WTC11 (cell line): ENCODE measurements at regions not wholly inside any gene's neighbourhood (a gene's known extent, or its start where the extent isn't known, plus 50 kb on each side); places are given as distances from the start of the nearest gene placed in this dataset.

Experiments used
- ATAC-seq: fragments of 200-7000 bp; cut with Tn5 transposase; 2 replicates; pipeline ENCODE4 v1.10.0; 2021; ENCODE audit warnings: mild to moderate bottlenecking, moderate library complexity
- CTCF ChIA-PET: fragments of 300-600 bp; sonication (Branson Sonifier 250); formaldehyde crosslinking; loops from one replicate; lab custom pipeline; 2021; ENCODE audit warnings: antibody characterized with exemption; lab: Charles Lee
- POLR2A ChIA-PET: fragments of 350-600 bp; sonication (Branson Sonifier 250); formaldehyde crosslinking; loops from one replicate; lab custom pipeline; 2021; ENCODE audit warnings: antibody characterized with exemption; lab: Charles Lee
- DNase-seq: peaks from one replicate; pipeline ENCODE4 v3.0.0; 2021; ENCODE audit warnings: low spot score
- H3K27ac Mint-ChIP-seq: 2 replicates; pipeline ENCODE4 v1.8.0; 2021; ENCODE audit warnings: mixed read lengths
- H3K27me3 Mint-ChIP-seq: 2 replicates; pipeline ENCODE4 v1.8.0; 2021; ENCODE audit warnings: low read depth, mild to moderate bottlenecking, moderate library complexity, mixed read lengths
- H3K36me3 Mint-ChIP-seq: 2 replicates; pipeline ENCODE4 v1.8.0; 2021; ENCODE audit warnings: mixed read lengths
- H3K4me1 Mint-ChIP-seq: 2 replicates; pipeline ENCODE4 v1.8.0; 2022; ENCODE audit warnings: mixed read lengths
- H3K4me3 Mint-ChIP-seq: 2 replicates; pipeline ENCODE4 v1.8.0; 2021; ENCODE audit warnings: mild to moderate bottlenecking, moderate library complexity, mixed read lengths
- H3K9me3 Mint-ChIP-seq: 2 replicates; pipeline ENCODE4 v1.8.0; 2021; ENCODE audit warnings: mixed read lengths
- ESRRA ChIP-seq: sonication (generic); formaldehyde crosslinking; IDR thresholded peaks from 2 replicates; pipeline ENCODE4 v1.8.1; 2022; ENCODE audit warnings: mild to moderate bottlenecking, missing genetic modification reagents, borderline replicate concordance
- FOXK1 ChIP-seq: sonication (generic); formaldehyde crosslinking; IDR thresholded peaks from 2 replicates; pipeline ENCODE4 v1.8.0; 2022; ENCODE audit warnings: mild to moderate bottlenecking, moderate library complexity, missing genetic modification reagents
- FOXP4 ChIP-seq: sonication (generic); formaldehyde crosslinking; IDR thresholded peaks from 2 replicates; pipeline ENCODE4 v1.8.0; 2022; ENCODE audit warnings: mild to moderate bottlenecking, missing genetic modification reagents
- KAT7 ChIP-seq: sonication (generic); formaldehyde crosslinking; IDR thresholded peaks from 2 replicates; pipeline ENCODE4 v1.8.1; 2023; ENCODE audit warnings: missing genetic modification reagents, mild to moderate bottlenecking, borderline replicate concordance
- MAX ChIP-seq: sonication (generic); formaldehyde crosslinking; IDR thresholded peaks from 2 replicates; pipeline ENCODE4 v1.8.0; 2022; ENCODE audit warnings: mild to moderate bottlenecking, missing genetic modification reagents
- NFE2L1 ChIP-seq: sonication (generic); formaldehyde crosslinking; IDR thresholded peaks from 2 replicates; pipeline ENCODE4 v1.8.1; 2023; ENCODE audit warnings: missing genetic modification reagents
- RORB ChIP-seq: fragments of 250-450 bp; sonication (Bioruptor Pico); IDR thresholded peaks from 2 replicates; pipeline ENCODE4 v1.9.0; 2021; ENCODE audit warnings: mild to moderate bottlenecking
- SOX15 ChIP-seq: fragments of 250-450 bp; sonication (Bioruptor Pico); IDR thresholded peaks from 2 replicates; pipeline ENCODE4 v1.9.0; 2021; ENCODE audit warnings: mild to moderate bottlenecking
- SP1 ChIP-seq: sonication (generic); formaldehyde crosslinking; conservative IDR thresholded peaks from 2 replicates; pipeline ENCODE4 v1.8.1; 2022; ENCODE audit warnings: missing genetic modification reagents
- TCF7 ChIP-seq: sonication (generic); formaldehyde crosslinking; IDR thresholded peaks from 2 replicates; pipeline ENCODE4 v1.8.0; 2022; ENCODE audit warnings: mild to moderate bottlenecking, low read depth, missing genetic modification reagents, moderate library complexity
- ZBTB21 ChIP-seq: sonication (generic); formaldehyde crosslinking; IDR thresholded peaks from 2 replicates; pipeline ENCODE4 v1.8.1; 2023; ENCODE audit warnings: mild to moderate bottlenecking, missing genetic modification reagents, borderline replicate concordance
- ZNF219 ChIP-seq: sonication (generic); formaldehyde crosslinking; IDR thresholded peaks from 2 replicates; pipeline ENCODE4 v1.8.0; 2023; ENCODE audit warnings: missing genetic modification reagents, mild to moderate bottlenecking, borderline replicate concordance
- TF ChIP-seq, protein P1 (sequence below): sonication (generic); formaldehyde crosslinking; IDR thresholded peaks from 2 replicates; pipeline ENCODE4 v1.8.0; 2023; ENCODE audit warnings: mild to moderate bottlenecking, missing genetic modification reagents
- TF ChIP-seq, protein P2 (sequence below): sonication (generic); formaldehyde crosslinking; IDR thresholded peaks from 2 replicates; pipeline ENCODE4 v1.8.1; 2023; ENCODE audit warnings: mild to moderate bottlenecking, missing genetic modification reagents, moderate library complexity
- TF ChIP-seq, protein P3 (sequence below): sonication (generic); formaldehyde crosslinking; IDR thresholded peaks from 2 replicates; pipeline ENCODE4 v1.8.0; 2023; ENCODE audit warnings: missing genetic modification reagents
- TF ChIP-seq, protein P4 (sequence below): fragments of 250-450 bp; sonication (Bioruptor Pico); IDR thresholded peaks from 2 replicates; pipeline ENCODE4 v1.9.0; 2021; ENCODE audit warnings: mild to moderate bottlenecking
- TF ChIP-seq, protein P5 (sequence below): sonication (generic); formaldehyde crosslinking; IDR thresholded peaks from 2 replicates; pipeline ENCODE4 v1.8.1; 2023; ENCODE audit warnings: mild to moderate bottlenecking, missing genetic modification reagents, borderline replicate concordance

DNA sequence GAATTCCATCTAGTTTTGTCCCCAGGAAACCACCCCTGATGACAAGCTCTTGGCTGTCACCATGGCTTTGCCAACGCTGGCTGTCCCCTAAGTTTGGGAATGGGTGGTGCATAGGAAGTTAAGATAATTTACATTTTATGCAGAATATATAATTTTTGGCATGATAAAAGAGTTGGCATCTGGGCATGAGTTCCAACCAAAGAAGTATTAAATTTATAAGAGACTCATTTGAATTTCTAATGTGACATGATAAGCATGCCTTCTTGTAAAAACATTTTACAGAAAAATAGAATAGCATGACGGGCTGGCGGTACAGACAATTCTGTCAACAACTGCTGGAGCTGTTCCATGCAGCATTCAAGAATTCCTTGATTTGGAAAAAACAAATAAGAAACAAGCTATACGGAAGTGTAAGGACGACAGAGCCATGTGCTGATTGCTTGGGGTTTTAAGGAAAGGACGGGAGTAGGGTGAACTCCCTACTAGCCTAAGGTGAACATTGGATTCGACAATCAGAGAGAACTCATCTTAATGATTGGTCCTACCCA, 106.8 kb upstream of the C1orf21 start:
- H3K4me1 Mint-ChIP-seq: peaks cover 3% of the 10 kb centered on the region; the same call in 1 of the 2 replicates
- H3K4me3 Mint-ChIP-seq: no peak overlapping the region
- no peaks in the 10 kb centered on the region for H3K36me3 Mint-ChIP-seq
- peaks cover 16% of the 10 kb centered on the region for H3K9me3 Mint-ChIP-seq
- TF ChIP-seq, protein P1, sequence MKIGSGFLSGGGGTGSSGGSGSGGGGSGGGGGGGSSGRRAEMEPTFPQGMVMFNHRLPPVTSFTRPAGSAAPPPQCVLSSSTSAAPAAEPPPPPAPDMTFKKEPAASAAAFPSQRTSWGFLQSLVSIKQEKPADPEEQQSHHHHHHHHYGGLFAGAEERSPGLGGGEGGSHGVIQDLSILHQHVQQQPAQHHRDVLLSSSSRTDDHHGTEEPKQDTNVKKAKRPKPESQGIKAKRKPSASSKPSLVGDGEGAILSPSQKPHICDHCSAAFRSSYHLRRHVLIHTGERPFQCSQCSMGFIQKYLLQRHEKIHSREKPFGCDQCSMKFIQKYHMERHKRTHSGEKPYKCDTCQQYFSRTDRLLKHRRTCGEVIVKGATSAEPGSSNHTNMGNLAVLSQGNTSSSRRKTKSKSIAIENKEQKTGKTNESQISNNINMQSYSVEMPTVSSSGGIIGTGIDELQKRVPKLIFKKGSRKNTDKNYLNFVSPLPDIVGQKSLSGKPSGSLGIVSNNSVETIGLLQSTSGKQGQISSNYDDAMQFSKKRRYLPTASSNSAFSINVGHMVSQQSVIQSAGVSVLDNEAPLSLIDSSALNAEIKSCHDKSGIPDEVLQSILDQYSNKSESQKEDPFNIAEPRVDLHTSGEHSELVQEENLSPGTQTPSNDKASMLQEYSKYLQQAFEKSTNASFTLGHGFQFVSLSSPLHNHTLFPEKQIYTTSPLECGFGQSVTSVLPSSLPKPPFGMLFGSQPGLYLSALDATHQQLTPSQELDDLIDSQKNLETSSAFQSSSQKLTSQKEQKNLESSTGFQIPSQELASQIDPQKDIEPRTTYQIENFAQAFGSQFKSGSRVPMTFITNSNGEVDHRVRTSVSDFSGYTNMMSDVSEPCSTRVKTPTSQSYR: no peak
- no peak overlapping the region for H3K27ac Mint-ChIP-seq
- POLR2A ChIA-PET: no interaction called here
- no peaks in the 10 kb centered on the region for H3K27me3 Mint-ChIP-seq
- no peak for ATAC-seq
- no peak for DNase-seq
- CTCF ChIA-PET: interaction anchor here (0.7 kb wide), 1 partner anchor 58 kb away, joined by 3 read pairs; no protein-coding TSS in a partner anchor

GRCh38 chr1:184283999-184284398, 102.8 kb upstream of the C1orf21 start:
- ChIA-PET POLR2A (no interaction called here), CTCF (no interaction called here)
- Mint-ChIP-seq H3K27ac (no peak overlapping the region), H3K27me3 (no peaks in the 10 kb centered on the region), H3K36me3 (no peaks in the 10 kb centered on the region), H3K4me1 (peaks cover 3% of the 10 kb centered on the region; the same call in 1 of the 2 replicates), H3K4me3 (no peak overlapping the region), H3K9me3 (peaks cover 25% of the 10 kb centered on the region)
- ATAC-seq: no peak
- TF ChIP-seq ZNF219 (no peak), MAX (CRISPR knock-in tag) (no peak), KAT7 (no peak), FOXP4 (CRISPR knock-in tag) (no peak), SP1 (CRISPR knock-in tag) (no peak), ESRRA (no peak), RORB (no peak), NFE2L1 (CRISPR knock-in tag) (no peak), TCF7 (CRISPR knock-in tag) (no peak), SOX15 (CRISPR knock-in tag) (no peak), FOXK1 (no peak), ZBTB21 (CRISPR knock-in tag) (no peak)
- TF ChIP-seq, protein P2, sequence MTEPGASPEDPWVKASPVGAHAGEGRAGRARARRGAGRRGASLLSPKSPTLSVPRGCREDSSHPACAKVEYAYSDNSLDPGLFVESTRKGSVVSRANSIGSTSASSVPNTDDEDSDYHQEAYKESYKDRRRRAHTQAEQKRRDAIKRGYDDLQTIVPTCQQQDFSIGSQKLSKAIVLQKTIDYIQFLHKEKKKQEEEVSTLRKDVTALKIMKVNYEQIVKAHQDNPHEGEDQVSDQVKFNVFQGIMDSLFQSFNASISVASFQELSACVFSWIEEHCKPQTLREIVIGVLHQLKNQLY (CRISPR knock-in tag): no peak
- TF ChIP-seq, protein P3, sequence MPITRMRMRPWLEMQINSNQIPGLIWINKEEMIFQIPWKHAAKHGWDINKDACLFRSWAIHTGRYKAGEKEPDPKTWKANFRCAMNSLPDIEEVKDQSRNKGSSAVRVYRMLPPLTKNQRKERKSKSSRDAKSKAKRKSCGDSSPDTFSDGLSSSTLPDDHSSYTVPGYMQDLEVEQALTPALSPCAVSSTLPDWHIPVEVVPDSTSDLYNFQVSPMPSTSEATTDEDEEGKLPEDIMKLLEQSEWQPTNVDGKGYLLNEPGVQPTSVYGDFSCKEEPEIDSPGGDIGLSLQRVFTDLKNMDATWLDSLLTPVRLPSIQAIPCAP (CRISPR knock-in tag): no peak
- TF ChIP-seq, protein P4, sequence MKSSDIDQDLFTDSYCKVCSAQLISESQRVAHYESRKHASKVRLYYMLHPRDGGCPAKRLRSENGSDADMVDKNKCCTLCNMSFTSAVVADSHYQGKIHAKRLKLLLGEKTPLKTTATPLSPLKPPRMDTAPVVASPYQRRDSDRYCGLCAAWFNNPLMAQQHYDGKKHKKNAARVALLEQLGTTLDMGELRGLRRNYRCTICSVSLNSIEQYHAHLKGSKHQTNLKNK (CRISPR knock-in tag): no peak
- TF ChIP-seq, protein P5, sequence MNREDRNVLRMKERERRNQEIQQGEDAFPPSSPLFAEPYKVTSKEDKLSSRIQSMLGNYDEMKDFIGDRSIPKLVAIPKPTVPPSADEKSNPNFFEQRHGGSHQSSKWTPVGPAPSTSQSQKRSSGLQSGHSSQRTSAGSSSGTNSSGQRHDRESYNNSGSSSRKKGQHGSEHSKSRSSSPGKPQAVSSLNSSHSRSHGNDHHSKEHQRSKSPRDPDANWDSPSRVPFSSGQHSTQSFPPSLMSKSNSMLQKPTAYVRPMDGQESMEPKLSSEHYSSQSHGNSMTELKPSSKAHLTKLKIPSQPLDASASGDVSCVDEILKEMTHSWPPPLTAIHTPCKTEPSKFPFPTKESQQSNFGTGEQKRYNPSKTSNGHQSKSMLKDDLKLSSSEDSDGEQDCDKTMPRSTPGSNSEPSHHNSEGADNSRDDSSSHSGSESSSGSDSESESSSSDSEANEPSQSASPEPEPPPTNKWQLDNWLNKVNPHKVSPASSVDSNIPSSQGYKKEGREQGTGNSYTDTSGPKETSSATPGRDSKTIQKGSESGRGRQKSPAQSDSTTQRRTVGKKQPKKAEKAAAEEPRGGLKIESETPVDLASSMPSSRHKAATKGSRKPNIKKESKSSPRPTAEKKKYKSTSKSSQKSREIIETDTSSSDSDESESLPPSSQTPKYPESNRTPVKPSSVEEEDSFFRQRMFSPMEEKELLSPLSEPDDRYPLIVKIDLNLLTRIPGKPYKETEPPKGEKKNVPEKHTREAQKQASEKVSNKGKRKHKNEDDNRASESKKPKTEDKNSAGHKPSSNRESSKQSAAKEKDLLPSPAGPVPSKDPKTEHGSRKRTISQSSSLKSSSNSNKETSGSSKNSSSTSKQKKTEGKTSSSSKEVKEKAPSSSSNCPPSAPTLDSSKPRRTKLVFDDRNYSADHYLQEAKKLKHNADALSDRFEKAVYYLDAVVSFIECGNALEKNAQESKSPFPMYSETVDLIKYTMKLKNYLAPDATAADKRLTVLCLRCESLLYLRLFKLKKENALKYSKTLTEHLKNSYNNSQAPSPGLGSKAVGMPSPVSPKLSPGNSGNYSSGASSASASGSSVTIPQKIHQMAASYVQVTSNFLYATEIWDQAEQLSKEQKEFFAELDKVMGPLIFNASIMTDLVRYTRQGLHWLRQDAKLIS (CRISPR knock-in tag): no peak
- DNase-seq: no peak
